GM10266 (cell line): ENCODE measurements at regions not wholly inside any gene's neighbourhood (a gene's known extent, or its start where the extent isn't known, plus 50 kb on each side); places are given as distances from the start of the nearest gene placed in this dataset.

ENCODE experiments used
- DNase-seq: peaks from one replicate; pipeline ENCODE4 v3.0.0; 2012; ENCODE audit errors: extremely low spot score
- CTCF ChIP-seq: IDR thresholded peaks from 2 replicates; pipeline ENCODE4 v1.5.1; 2012; ENCODE audit warnings: mild to moderate bottlenecking, low read depth; ENCODE audit not compliant: control insufficient read depth, insufficient read depth; ENCODE audit errors: missing control alignments

- no peak for DNase-seq
- no peak for TF ChIP-seq CTCF
These were observed 137.6 kb downstream of the AKAP11 start for GRCh38 chr13:42409551-42409950.

GRCh38 chr13:42412812-42413483, 141.0 kb downstream of the AKAP11 start:
- TF ChIP-seq CTCF, result no peak
- DNase-seq, result peak; percentile 22

GRCh38 chr13:42413484-42413815, 141.5 kb downstream of the AKAP11 start:
- no peak for DNase-seq
- TF ChIP-seq CTCF, result no peak

GRCh38 chr13:42417626-42418025, 145.7 kb downstream of the AKAP11 start:
- no peak for DNase-seq
- no peak for TF ChIP-seq CTCF

- no peak for DNase-seq
- TF ChIP-seq CTCF, result no peak
These were observed 146.2 kb downstream of the AKAP11 start for GRCh38 chr13:42418184-42418583.

GRCh38 chr13:42420304-42420703, 148.4 kb downstream of the AKAP11 start:
- DNase-seq, result peak; percentile 41
- no peak for TF ChIP-seq CTCF

GRCh38 chr13:42422681-42423080, 150.7 kb downstream of the AKAP11 start:
- TF ChIP-seq CTCF, result no peak
- no peak for DNase-seq
